Right renal cortex interstitium (tissue), 3 donors: ENCODE measurements at regions not wholly inside any gene's neighbourhood (a gene's known extent, or its start where the extent isn't known, plus 50 kb on each side); places are given as distances from the start of the nearest gene placed in this dataset.

ENCODE experiments used
- DNase-seq, 3 donors: peaks; one replicate each; pipeline ENCODE4 v3.0.0-alpha.2; 2013; ENCODE audit warnings: low read depth in 3 of 3, low spot score in 2 of 3

DNA sequence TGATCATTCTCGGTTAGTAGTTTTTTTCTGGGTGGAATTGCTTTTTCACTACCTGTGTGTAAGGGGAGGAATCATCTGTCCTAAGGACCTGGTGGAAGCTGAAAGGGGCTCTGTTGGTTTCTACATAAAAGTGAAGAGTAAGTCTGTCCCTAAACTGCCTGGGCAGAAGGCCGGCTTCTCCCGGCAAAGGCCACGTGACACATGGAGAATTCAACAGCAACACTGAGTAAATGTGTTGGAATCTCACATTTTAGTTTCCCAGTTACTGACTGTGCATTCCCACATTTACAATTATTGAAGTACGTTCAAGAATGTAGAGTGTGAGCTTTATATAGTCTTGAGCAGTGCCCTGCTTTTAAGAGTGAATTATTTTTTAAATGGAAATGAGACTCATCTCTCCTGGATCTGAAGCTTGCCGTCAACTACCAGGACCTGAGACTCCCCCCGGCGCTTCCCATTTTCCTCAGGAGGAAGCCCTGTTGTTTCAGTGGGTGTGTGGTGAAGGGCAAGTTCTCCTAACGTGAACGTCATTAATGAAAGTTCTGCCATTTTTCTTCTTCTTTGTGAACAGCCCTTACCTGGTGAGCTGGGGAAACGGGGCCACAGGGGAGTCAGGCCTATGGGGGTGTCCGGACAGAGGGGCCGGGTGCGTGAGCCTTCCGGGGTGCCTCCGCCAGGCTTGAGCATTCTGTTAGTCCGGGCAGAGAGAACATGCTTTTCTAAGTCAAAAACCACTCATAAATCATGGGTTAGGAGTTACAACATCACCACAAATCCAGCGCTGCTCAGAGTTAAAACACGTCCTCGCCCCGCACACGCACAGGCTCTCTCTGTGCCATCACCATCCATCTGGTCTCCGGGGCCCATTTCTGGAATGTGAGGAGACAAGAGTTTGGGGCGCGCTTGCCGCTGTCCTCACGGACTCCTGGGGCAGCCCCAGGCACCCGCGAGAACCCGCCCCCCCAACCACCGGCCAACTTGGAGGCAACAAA, 56.6 kb upstream of the SMOC2 start:
- DNase-seq: no peak

DNA sequence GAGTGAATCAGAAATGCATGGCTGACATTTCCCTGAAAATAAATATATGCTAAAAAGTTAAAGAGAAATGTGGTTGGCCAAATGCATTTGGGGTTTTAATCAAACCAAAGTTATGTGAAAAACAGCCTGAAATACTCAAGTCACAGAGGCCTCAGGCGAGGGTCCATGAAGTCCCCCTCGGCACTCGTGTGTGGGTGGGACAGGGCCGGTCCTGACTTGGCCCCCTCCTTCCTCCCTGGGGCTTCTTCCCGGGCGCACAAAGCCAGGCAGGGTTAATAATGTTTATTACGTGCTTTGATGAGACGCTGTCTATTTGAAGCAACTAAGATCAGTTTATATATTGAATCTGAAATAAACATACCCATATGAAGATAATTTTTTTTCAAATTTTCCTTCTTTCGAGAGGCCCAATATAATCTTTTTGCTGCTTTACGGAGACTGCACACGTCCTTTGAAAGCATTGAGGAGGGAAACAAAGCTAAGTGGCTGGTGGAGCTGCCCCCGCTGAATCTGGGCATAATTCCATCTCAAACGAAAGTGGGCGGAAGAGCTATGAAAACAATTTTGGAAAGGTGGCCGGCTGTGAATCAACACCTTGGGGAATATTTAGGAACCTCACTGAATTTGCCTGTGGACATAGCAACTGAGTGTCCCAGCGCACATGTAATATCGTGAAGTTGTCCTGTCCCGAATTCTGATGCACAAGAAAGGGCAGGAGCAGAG, 55.8 kb upstream of the SMOC2 start:
- DNase-seq: no peak

DNA sequence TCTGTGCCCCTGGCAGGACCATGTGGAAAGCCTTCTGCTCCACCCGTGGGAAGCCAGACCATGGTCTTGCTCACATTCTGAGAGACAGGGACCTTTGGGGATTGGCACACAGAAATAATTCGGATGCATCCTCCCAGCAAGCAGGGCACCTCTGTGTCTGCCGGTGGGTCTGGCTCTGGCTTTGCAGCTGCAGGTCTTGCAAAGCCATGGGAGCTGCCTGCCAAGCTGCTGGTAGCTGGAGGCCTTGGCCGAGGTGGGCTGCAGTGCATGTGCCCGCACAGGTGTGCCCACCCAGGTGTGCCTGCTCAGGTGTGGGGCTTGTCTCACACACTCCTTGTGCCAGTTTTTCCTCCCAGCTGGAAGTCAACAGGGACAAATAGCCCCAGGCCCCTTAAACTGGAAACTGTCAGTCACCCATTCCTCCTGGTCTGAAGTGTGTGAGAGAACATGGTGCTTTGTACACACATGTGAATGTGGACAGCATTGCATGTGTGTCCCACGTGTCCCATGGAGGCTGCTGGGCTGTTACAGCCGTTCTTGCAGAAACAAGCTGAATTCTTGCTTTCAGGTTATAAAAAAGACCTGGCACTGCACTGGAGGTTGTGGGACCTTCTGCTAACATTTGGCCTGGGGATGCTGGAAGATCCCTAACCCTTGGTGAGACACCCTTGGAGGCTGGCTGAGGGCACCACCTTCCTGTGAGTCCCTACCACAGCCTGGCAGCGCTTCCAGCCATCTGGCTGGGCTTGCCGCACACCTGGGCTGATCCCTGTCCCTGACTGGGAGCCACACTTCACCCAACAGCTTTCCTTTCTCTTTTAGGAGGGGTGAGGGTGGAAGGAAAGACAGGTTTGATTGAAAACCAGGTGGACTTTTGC, 54.9 kb upstream of the SMOC2 start:
- no peak for DNase-seq

DNA sequence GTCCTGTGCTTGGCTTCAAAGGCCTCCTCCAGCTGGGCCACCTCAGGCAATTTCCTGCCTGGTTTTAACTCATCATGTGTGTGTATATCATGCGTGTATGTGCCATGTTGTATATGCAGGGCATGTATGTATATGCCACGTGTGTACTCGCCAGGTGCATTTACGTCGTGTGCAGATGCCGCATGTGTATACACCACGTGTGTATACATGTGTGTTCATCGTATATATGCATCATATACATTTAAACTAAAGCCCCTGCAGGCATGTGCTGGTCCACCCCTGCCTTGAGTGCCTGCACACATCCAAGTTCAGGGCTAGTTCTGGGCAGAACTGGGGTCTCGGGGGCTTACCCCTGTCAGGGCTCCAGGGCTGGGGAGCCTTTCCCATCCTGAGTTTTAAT, 54.0 kb upstream of the SMOC2 start:
- DNase-seq: no peak

DNA sequence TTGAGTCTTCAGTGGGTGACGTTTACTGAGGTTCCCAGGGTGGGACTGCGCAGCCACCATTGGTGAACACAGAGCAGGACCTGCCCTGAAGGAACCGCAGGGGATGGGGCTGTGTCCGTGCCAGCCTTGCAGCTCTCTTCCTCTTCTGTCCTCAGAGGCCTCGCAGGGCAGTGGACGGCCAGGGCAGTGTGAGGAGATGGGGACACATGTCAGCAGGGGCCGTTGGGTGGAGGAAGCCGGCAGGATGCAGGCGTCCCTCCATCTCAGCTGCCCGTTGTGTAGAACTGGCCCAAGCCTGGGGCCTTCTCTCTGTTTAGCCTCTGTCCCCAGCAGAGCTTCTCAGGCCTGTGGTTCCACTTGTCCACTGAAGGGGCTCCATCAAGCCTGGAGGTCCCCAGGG, 53.6 kb upstream of the SMOC2 start:
- DNase-seq: no peak

DNA sequence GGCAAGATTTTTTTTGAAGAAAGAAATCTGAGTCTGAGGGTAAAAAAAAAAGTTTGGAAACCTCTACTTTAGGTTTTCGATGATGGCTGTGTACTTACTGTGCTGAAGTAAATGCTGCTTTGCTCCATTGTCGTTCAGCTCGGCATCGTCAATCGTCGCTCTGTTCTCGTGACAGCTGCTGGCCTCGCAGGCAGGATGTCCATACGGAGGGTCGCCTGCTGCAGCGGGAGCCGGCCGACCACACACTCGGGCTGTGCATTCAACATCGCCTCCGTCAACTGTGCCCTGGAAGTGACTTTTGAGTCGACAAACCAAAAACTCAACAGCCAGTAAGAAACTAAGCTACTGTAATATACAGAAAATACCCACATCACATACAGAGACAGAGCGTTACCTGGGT, 53.1 kb upstream of the SMOC2 start:
- no peak for DNase-seq

DNA sequence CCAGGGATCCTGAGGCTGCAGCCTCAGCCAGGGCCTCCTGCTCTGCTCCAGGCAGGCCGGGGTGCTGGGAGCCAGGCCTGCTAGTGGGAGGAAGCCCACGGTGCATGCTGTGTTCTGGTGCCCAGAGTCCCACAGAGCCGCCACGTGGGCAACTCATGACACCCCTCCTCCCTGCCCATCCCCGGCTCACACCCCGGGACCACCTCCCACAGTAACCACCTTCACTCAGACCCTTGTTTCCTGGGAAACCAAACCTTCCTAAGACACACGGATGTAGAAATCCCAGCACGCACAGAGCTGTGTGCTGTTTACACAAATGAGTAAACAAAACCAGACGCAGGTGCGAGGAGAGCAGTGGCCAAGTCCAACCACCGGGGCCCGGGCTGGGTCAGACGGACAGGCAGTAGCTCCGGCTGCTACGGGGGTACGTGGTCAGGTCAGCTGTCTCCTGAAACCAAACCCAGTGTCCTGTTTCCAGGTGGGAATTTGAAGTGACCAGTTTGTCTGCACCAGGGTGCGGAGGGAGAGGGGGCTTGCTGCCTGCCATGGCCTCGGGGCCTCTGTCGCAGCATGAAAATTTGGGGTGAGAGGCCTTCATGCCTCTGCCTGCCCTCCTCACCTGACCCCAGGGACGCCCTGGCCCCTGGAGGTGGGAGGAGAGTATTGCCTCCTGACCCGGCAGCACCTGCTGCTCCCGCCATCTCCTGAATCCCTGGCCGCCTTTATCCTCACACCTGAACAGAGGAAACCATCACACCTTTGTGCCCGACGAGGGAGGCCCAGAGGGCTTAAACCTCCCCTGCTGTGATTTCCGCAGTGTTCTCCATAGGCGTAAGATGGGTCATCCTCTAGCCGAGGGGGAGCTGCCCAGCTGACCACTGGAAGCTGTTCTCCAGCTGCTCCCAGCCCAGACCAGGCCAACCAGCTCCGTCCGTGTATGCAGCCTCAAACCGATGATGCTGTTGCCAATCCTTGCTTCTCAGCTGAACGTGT, 52.0 kb upstream of the SMOC2 start:
- DNase-seq: no peak

DNA sequence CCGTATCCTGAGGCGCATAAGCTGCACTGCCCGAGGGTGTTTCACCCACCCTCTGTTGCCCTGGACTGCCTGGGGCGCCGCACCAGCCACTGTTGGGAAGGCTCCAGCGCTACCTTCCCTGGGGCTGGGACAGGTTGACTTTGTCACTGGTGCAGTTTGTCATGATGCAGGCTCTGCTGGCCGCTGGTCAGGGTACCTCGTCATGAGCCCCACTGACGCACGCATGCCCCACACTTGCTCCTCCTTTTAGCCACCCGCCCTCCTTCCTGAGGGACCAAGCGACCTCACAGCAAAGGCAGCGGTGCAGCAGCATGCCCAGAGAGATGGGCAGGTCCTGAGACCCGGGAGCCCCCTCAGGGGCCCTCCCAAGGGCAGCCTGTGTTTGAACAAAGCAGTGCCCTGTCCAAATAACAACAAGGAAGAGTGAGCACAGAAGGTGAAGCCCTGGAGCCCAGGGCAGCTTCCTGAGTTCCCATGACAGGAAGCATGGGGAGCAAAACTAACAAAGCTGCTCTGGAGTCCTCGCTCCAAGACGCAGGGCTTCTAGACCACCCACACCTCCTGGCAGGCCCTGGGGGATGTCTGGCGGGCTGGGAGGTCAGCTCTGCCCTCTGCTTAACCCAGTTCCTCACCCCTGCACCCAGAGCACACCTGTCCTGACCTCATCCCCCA, 50.1 kb upstream of the SMOC2 start:
- no peak for DNase-seq
